SU-DHL-6 (cell line): ENCODE measurements at regions not wholly inside any gene's neighbourhood (a gene's known extent, or its start where the extent isn't known, plus 50 kb on each side); places are given as distances from the start of the nearest gene placed in this dataset.

Source experiments
- H2AFZ ChIP-seq: fragments of 200-600 bp; sonication (generic); 2 replicates; pipeline ENCODE4 v1.6.1; 2014; ENCODE audit warnings: low read depth, mild to moderate bottlenecking, moderate library complexity, mixed read lengths, antibody characterized with exemption, low read length; ENCODE audit not compliant: severe bottlenecking
- H3F3A ChIP-seq: fragments of 200-600 bp; shearing (Covaris generic); 2 replicates; pipeline ENCODE4 v1.6.0; 2016; ENCODE audit warnings: antibody characterized with exemption, mild to moderate bottlenecking; ENCODE audit not compliant: insufficient read depth
- H3K27ac ChIP-seq: fragments of 200-600 bp; sonication (generic); 2 replicates; pipeline ENCODE4 v1.5.1; 2016; ENCODE audit warnings: low read depth, mild to moderate bottlenecking, low read length, moderate library complexity, mixed read lengths
- H3K27me3 ChIP-seq: fragments of 200-600 bp; sonication (generic), shearing (Covaris generic); 2 replicates; pipeline ENCODE4 v1.6.0; 2014; ENCODE audit warnings: mild to moderate bottlenecking, low read length
- H3K36me3 ChIP-seq: fragments of 200-600 bp; sonication (generic); 2 replicates; pipeline ENCODE4 v1.6.1; 2014; ENCODE audit warnings: mild to moderate bottlenecking, low read length, mixed read lengths
- H3K4me2 ChIP-seq: fragments of 300-600, 200-600 bp; shearing (Covaris generic), sonication (generic); 2 replicates; pipeline ENCODE4 v1.6.0; 2014; ENCODE audit warnings: low read length, low read depth, mild to moderate bottlenecking; ENCODE audit not compliant: poor library complexity, severe bottlenecking
- H3K4me3 ChIP-seq: fragments of 200-600 bp; sonication (generic); 2 replicates; pipeline ENCODE4 v1.5.1; 2014; ENCODE audit warnings: antibody characterized with exemption, low read length, mild to moderate bottlenecking, mixed read lengths; ENCODE audit not compliant: insufficient read depth, poor library complexity, severe bottlenecking
- H3K79me2 ChIP-seq: fragments of 200-600 bp; sonication (generic); 2 replicates; pipeline ENCODE4 v1.6.1; 2014; ENCODE audit warnings: mild to moderate bottlenecking, low read length, moderate library complexity; ENCODE audit not compliant: insufficient read depth
- H3K9ac ChIP-seq: fragments of 200-600 bp; sonication (generic); 2 replicates; pipeline ENCODE4 v1.7.0; 2014; ENCODE audit warnings: mild to moderate bottlenecking, low read length
- H3K9me2 ChIP-seq: fragments of 200-600 bp; sonication (generic); replicated peaks from 2 replicates; pipeline ENCODE4 v1.6.1; 2014; ENCODE audit warnings: low read length; ENCODE audit not compliant: insufficient read depth
- H3K9me3 ChIP-seq: fragments of 200-600 bp; sonication (generic); 2 replicates; pipeline ENCODE4 v1.6.1; 2014; ENCODE audit warnings: low read length, mixed read lengths; ENCODE audit not compliant: insufficient read depth
- H4K20me1 ChIP-seq: fragments of 200-600 bp; sonication (generic); 2 replicates; pipeline ENCODE4 v1.6.1; 2014; ENCODE audit warnings: low read depth, mild to moderate bottlenecking, antibody characterized with exemption, low read length, moderate library complexity, mixed read lengths
- CTCF ChIP-seq: fragments of 200-600 bp; sonication (generic); IDR thresholded peaks from one replicate; pipeline ENCODE4 v1.5.1; 2017; ENCODE audit warnings: antibody characterized with exemption, mild to moderate bottlenecking, low read length, moderate library complexity; ENCODE audit not compliant: insufficient read depth, poor library complexity, severe bottlenecking
- EZH2phosphoT487 ChIP-seq: fragments of 200-600 bp; sonication (generic), shearing (Covaris generic); conservative IDR thresholded peaks from 2 replicates; pipeline ENCODE4 v1.6.1; 2018; ENCODE audit warnings: mild to moderate bottlenecking, antibody characterized with exemption, low read length, moderate library complexity, mixed read lengths

DNA sequence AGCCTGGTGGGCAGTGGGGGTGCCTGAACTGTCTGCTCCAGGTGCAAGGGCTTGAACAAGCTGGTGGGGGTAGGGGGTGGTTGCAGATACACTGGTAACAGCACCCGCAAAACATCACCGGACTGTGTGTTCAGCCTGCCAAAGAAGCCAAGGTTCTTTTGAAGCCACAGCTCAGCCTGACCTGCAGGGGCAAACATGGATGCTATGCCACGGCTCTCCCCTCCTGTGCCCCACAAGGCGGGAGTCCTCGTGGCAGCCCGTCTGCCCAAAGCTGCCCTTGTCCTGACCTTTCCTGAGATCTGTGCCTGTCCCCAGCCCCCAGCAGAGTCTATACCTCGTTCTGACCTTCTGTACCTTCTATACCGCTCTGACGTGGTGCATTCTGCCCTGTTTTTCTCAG lies 285.7 kb downstream of the GLRX3 start:
- Histone ChIP-seq H3K9me2 (no peaks in the 10 kb centered on the region), H3K9me3 (no peaks in the 10 kb centered on the region), H4K20me1 (no peaks in the 10 kb centered on the region), H3F3A (no peaks in the 10 kb centered on the region), H3K36me3 (no peaks in the 10 kb centered on the region), H3K27me3 (no peaks in the 10 kb centered on the region), H3K79me2 (no peaks in the 10 kb centered on the region), H3K4me3 (no peak overlapping the region), H3K4me2 (no peak overlapping the region), H2AFZ (no peak overlapping the region), H3K9ac (no peak overlapping the region), H3K27ac (no peak overlapping the region)
- no peak for TF ChIP-seq EZH2phosphoT487
- TF ChIP-seq CTCF = no peak

DNA sequence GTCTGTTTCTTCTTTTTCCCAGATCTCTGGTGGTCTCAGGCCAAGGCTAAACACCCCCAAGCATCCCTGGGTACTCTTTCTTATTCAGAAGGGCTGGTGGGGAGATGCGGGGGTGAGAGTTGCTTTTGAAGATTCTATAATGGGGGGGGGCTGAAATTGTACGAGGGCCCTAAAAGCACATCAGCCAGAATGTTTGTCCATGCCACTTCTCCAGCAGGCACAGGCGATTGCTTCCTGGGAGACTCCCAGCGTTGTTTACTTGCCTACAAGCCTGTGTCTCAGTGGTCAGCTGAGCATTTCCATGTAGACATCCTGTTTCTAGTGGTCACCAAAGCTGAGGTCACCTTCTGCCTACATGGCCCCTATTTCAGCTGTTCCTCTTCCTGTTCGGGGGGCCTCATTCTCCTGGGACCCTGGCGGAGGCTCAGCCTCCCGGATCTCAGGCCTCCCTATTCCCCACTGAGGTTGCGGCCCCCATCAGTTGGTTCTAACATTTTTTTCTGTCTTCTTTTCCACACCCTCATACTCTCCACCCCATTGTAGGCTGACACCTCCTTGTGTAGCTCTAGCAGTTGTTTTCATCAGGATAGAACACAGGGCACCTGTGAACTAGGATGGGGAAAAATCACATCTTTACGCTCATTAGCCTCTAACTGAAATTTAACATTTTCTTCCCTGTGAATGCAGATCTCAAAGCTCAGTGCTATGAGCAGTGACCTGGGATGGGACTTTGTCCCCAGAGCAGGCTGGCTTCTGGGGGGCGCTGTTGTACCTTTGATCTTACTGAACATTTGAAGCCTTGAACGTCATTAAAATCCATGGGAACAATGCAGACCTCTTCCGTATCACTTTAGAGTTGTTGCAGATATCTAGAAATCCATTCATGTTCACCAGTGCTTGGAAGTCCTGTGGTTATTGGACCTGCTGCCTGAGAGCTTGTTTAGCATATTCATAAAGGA lies 286.5 kb downstream of the GLRX3 start:
- no peak overlapping the region for H3K4me3 ChIP-seq
- no peaks in the 10 kb centered on the region for H3K27me3 ChIP-seq
- no peak overlapping the region for H3K4me2 ChIP-seq
- H4K20me1 ChIP-seq = no peaks in the 10 kb centered on the region
- H3K36me3 ChIP-seq = no peaks in the 10 kb centered on the region
- H3F3A ChIP-seq = no peaks in the 10 kb centered on the region
- no peaks in the 10 kb centered on the region for H3K79me2 ChIP-seq
- no peak overlapping the region for H3K9ac ChIP-seq
- no peak overlapping the region for H3K27ac ChIP-seq
- no peaks in the 10 kb centered on the region for H3K9me3 ChIP-seq
- TF ChIP-seq CTCF = no peak
- TF ChIP-seq EZH2phosphoT487 = no peak
- H2AFZ ChIP-seq = no peak overlapping the region
- no peaks in the 10 kb centered on the region for H3K9me2 ChIP-seq

GRCh38 chr10:130423455-130424305 lies 287.5 kb downstream of the GLRX3 start:
- H3K79me2 ChIP-seq = no peaks in the 10 kb centered on the region
- no peak overlapping the region for H3K9ac ChIP-seq
- H3K4me2 ChIP-seq = no peak overlapping the region
- no peaks in the 10 kb centered on the region for H3K36me3 ChIP-seq
- no peaks in the 10 kb centered on the region for H4K20me1 ChIP-seq
- no peaks in the 10 kb centered on the region for H3K9me3 ChIP-seq
- no peaks in the 10 kb centered on the region for H3K9me2 ChIP-seq
- no peak overlapping the region for H2AFZ ChIP-seq
- H3K27me3 ChIP-seq = no peaks in the 10 kb centered on the region
- H3K27ac ChIP-seq = no peak overlapping the region
- H3K4me3 ChIP-seq = no peak overlapping the region
- TF ChIP-seq EZH2phosphoT487 (no peak), CTCF (no peak)
- no peaks in the 10 kb centered on the region for H3F3A ChIP-seq
